ENCODE measurements at regions not wholly inside any gene's neighbourhood (a gene's known extent, or its start where the extent isn't known, plus 50 kb on each side); places are given as distances from the start of the nearest gene placed in this dataset.

DNA sequence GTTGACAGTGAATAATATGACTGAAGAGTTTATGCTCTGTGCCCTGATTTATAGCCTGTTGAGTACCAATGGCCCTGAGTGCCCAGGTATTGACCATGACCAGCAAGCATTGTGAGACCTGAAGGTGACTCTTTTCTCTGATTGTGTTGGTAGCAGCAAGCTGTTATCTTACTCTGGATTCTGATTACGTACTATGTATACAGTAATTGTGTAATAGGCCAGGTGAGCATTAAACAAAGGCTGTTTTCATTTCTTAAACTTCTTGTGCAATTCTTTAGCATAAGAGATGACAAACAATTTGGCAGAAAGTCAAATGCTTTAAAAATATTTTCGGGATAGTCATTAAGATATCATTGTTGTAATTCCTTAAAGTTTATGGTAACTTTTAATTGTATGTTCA is 111.7 kb upstream of the PTPRK start:
- H3K9me3 ChIP-seq (ENCODE audit: control insufficient read depth, insufficient read depth, low read length) = no peaks in the 10 kb centered on the region
- CTCF ChIA-PET = interaction anchor here (0.9 kb wide), 1 partner anchor 1350 kb away, joined by 3 read pairs; no protein-coding TSS in a partner anchor
- no peaks in the 10 kb centered on the region for H3K27me3 ChIP-seq (ENCODE audit: control insufficient read depth, insufficient read depth, low read length)
- DNase-seq (ENCODE audit: low read depth, low spot score) = no peak
- POLR2A ChIA-PET = no interaction called here
- no peak overlapping the region for H3K27ac ChIP-seq (ENCODE audit: low read depth, low read length)
- TF ChIP-seq, protein P1, sequence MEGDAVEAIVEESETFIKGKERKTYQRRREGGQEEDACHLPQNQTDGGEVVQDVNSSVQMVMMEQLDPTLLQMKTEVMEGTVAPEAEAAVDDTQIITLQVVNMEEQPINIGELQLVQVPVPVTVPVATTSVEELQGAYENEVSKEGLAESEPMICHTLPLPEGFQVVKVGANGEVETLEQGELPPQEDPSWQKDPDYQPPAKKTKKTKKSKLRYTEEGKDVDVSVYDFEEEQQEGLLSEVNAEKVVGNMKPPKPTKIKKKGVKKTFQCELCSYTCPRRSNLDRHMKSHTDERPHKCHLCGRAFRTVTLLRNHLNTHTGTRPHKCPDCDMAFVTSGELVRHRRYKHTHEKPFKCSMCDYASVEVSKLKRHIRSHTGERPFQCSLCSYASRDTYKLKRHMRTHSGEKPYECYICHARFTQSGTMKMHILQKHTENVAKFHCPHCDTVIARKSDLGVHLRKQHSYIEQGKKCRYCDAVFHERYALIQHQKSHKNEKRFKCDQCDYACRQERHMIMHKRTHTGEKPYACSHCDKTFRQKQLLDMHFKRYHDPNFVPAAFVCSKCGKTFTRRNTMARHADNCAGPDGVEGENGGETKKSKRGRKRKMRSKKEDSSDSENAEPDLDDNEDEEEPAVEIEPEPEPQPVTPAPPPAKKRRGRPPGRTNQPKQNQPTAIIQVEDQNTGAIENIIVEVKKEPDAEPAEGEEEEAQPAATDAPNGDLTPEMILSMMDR (IDR thresholded peaks at IDR 0.05; ENCODE audit: low read depth, low read length) = no peak
- H3K4me3 ChIP-seq (ENCODE audit: low read depth, low read length) = no peak overlapping the region

DNA sequence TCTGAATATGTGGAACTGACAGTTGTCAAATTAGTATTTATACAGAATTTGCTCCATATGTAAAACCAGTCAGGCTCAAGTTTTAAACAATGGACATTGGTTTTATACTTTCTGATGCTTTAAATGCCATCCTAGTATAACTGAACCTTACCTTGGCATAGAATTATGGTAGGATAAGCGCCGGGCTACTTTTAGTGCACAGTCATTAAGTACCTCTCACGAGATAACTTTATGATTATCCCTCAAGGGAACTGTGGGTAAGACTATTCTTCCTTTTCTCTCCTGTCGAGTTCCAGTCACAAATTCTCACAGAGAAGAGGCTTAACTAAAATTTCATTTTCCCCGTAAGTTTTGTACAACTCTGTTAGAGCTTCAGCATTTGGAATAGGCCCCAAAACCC is 110.6 kb upstream of the PTPRK start:
- POLR2A ChIA-PET = no interaction called here
- TF ChIP-seq, protein P1 (IDR thresholded peaks at IDR 0.05; ENCODE audit: low read depth, low read length) = no peak
- no peak overlapping the region for H3K4me3 ChIP-seq (ENCODE audit: low read depth, low read length)
- H3K9me3 ChIP-seq (ENCODE audit: control insufficient read depth, insufficient read depth, low read length) = no peaks in the 10 kb centered on the region
- CTCF ChIA-PET = no interaction called here
- no peak overlapping the region for H3K27ac ChIP-seq (ENCODE audit: low read depth, low read length)
- no peak for DNase-seq (ENCODE audit: low read depth, low spot score)
- no peaks in the 10 kb centered on the region for H3K27me3 ChIP-seq (ENCODE audit: control insufficient read depth, insufficient read depth, low read length)

DNA sequence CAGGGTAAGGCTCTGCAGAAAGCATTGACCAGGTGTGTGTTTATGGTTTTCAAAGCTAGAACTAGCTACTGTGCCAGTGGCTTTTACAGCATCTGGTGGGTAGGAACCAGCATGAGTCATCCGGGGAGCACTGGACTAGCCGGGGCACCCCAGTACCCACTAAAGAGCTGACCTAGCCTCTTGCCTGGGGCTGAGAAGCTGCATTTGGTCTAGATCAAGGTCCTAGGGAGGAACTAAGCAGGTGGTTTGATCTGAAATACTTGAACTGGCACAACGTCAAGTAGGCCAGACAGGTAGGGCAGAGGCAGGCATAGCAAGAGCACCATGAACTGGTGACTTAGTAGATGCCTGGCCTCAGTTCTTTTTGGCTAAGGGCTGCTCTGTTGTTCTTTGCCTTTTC is 109.8 kb upstream of the PTPRK start:
- no peak for DNase-seq (ENCODE audit: low read depth, low spot score)
- no peaks in the 10 kb centered on the region for H3K9me3 ChIP-seq (ENCODE audit: control insufficient read depth, insufficient read depth, low read length)
- TF ChIP-seq, protein P1 (IDR thresholded peaks at IDR 0.05; ENCODE audit: low read depth, low read length) = no peak
- H3K27me3 ChIP-seq (ENCODE audit: control insufficient read depth, insufficient read depth, low read length) = no peaks in the 10 kb centered on the region
- no peak overlapping the region for H3K4me3 ChIP-seq (ENCODE audit: low read depth, low read length)
- no peak overlapping the region for H3K27ac ChIP-seq (ENCODE audit: low read depth, low read length)
- CTCF ChIA-PET = interaction anchor here (0.7 kb wide), 1 partner anchor 10 kb away, joined by 3 read pairs; no protein-coding TSS in a partner anchor
- POLR2A ChIA-PET = no interaction called here

DNA sequence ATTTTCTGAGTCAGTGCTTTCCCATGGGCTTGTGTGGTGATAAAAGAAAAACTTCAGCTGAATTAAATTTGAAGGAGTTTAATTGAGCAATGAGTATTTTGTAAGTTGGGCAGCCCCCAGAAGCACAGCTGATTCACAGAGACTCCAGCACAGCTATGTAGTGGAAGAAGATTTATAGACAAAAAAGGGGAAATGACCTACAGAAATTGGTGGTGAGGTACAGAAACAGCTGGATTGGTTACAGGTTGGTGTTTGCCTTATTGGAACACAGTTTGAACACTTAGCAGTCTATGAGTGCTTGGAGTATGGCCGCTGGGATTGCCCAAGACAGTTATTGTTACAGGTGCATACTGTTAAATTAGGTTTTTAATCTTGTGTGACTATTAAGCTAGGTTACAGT is 96.9 kb upstream of the PTPRK start:
- Histone ChIP-seq H3K27me3 (ENCODE audit: control insufficient read depth, insufficient read depth, low read length) (no peaks in the 10 kb centered on the region), H3K4me3 (ENCODE audit: low read depth, low read length) (no peak overlapping the region), H3K9me3 (ENCODE audit: control insufficient read depth, insufficient read depth, low read length) (peaks cover 2% of the 10 kb centered on the region), H3K27ac (ENCODE audit: low read depth, low read length) (no peak overlapping the region)
- no peak for DNase-seq (ENCODE audit: low read depth, low spot score)
- POLR2A ChIA-PET = no interaction called here
- TF ChIP-seq, protein P1 (IDR thresholded peaks at IDR 0.05; ENCODE audit: low read depth, low read length) = no peak
- CTCF ChIA-PET = interaction anchor here (0.6 kb wide), 1 partner anchor 880 kb away, joined by 3 read pairs; no protein-coding TSS in a partner anchor

DNA sequence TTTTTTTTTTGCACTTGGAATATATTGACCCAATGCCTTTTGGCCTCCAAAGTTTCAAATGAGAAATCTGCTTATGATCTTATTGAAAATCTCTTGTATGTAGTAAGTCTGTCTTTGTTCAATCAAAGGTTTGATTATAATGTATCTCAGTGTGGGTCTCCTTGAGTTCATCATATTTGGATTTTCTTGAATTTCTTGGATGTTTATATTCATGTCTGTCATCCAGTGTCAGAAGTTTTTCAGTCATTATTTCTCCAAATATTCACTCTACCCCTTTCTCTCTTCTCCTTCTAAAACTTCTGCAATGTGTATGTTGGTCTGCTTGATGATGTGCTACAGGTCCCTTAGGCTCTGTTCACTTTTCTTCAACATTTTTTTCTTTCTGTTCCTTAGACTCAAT is 95.9 kb upstream of the PTPRK start:
- no peak for DNase-seq (ENCODE audit: low read depth, low spot score)
- Histone ChIP-seq H3K4me3 (ENCODE audit: low read depth, low read length) (no peak overlapping the region), H3K27ac (ENCODE audit: low read depth, low read length) (no peak overlapping the region), H3K9me3 (ENCODE audit: control insufficient read depth, insufficient read depth, low read length) (peaks cover 2% of the 10 kb centered on the region), H3K27me3 (ENCODE audit: control insufficient read depth, insufficient read depth, low read length) (no peaks in the 10 kb centered on the region)
- POLR2A ChIA-PET = no interaction called here
- TF ChIP-seq, protein P1 (IDR thresholded peaks at IDR 0.05; ENCODE audit: low read depth, low read length) = no peak
- CTCF ChIA-PET = no interaction called here

Data from AG04450 (cell line).